Breast epithelium (tissue), 3 donors: ENCODE measurements at regions not wholly inside any gene's neighbourhood (a gene's known extent, or its start where the extent isn't known, plus 50 kb on each side); places are given as distances from the start of the nearest gene placed in this dataset.
"Not testable (repeated sequence)": the region's sequence is repeated elsewhere in the genome, so short reads cannot be mapped to it uniquely, and the experiment has no call there.

Source experiments
- CTCF ChIP-seq, 3 donors: fragments of 450-650 bp; IDR thresholded peaks; one replicate each; pipeline ENCODE4 v1.5.1; 2016 to 2017; ENCODE audit warnings: antibody characterized with exemption in 3 of 3, mild to moderate bottlenecking in 3 of 3, moderate library complexity in 3 of 3
- POLR2A ChIP-seq: fragments of 450-650 bp; IDR thresholded peaks from one replicate; pipeline ENCODE4 v1.6.1; 2016; ENCODE audit warnings: antibody characterized with exemption, mild to moderate bottlenecking, moderate library complexity

DNA sequence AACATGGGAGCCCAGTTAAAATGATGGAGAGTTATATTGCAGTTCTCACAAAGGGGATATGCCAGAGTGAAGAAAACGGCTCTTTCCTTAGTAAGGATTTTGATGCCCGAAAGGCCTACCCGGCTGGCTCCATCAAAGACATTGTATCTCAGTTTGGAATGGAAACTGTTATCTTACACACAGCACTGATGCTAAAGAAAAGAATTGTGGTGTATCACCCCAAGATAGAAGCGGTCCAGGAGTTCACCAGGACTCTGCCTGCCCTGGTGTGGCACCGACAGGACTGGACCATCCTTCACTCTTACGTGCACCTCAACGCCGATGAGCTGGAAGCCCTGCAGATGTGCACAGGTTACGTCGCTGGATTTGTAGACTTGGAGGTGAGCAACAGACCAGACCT, 93.7 kb downstream of the RBMX2 start:
- not testable (repeated sequence) for TF ChIP-seq CTCF (IDR thresholded peaks at IDR 0.05); POLR2A
